Adrenal gland (tissue), 9 donors: ENCODE measurements at regions not wholly inside any gene's neighbourhood (a gene's known extent, or its start where the extent isn't known, plus 50 kb on each side); places are given as distances from the start of the nearest gene placed in this dataset.

ENCODE experiments used
- DNase-seq, 7 donors: peaks; one replicate each; pipeline ENCODE4 v3.0.0-alpha.2; 2019 to 2020
- H3K27ac ChIP-seq, 5 donors: fragments of 200-600 bp; sonication (generic) in 4 of 5; 1 replicate in 3 of 5; 2 replicates in 2 of 5; pipeline versions ENCODE4 v1.5.1 to v1.8.0; 2016 to 2020; ENCODE audit warnings: mild to moderate bottlenecking in 1 of 5
- H3K27me3 ChIP-seq: fragments of 200-600 bp; 2 replicates; pipeline ENCODE4 v1.8.0; 2021
- H3K36me3 ChIP-seq, 2 donors: fragments of 200-600 bp; replicated peaks in 1 of 2; 1 replicate in 1 of 2; 2 replicates in 1 of 2; pipeline versions ENCODE4 v1.5.1 to v1.8.0; 2018 to 2022
- H3K4me1 ChIP-seq, 2 donors: fragments of 200-600 bp; replicated peaks in 1 of 2; 1 replicate in 1 of 2; 2 replicates in 1 of 2; pipeline versions ENCODE4 v1.5.1 to v1.8.0; 2018 to 2021
- H3K4me3 ChIP-seq, 4 donors: fragments of 200-600 bp; sonication (generic) in 3 of 4; one replicate each; pipeline ENCODE4 v1.5.1; 2016 to 2018
- H3K9me3 ChIP-seq, 3 donors: fragments of 200-600 bp; sonication (generic) in 1 of 3; replicated peaks in 1 of 3; 1 replicate in 2 of 3; 2 replicates in 1 of 3; pipeline versions ENCODE4 v1.5.1 to v1.8.0; 2016 to 2021
- CTCF ChIP-seq, 6 experiments: fragments of 450-650 bp in 4 of 6; fragments of 200-600 bp in 2 of 6; sonication (generic) in 1 of 6; IDR thresholded peaks; 1 replicate in 5 of 6; 2 replicates in 1 of 6; pipeline versions ENCODE4 v1.5.1 to v1.8.0; 2016 to 2021; ENCODE audit warnings: antibody characterized with exemption in 6 of 6, mild to moderate bottlenecking in 2 of 6, moderate library complexity in 1 of 6
- POLR2A ChIP-seq, 2 donors: fragments of 450-650 bp; IDR thresholded peaks; one replicate each; pipeline ENCODE4 v1.6.1; 2017; ENCODE audit warnings: antibody characterized with exemption in 2 of 2, mild to moderate bottlenecking in 2 of 2, moderate library complexity in 1 of 2
- WGBS, 4 donors: extraction: QIAGEN DNeasy Blood & Tissue Kit in 2 of 4; methylation state at CpG; one replicate each; pipeline versions ENCODE4 v1.1.5 to v1.1.7; 2013 to 2017; 5-methylcytosine and 5-hydroxymethylcytosine counted together
- intact Hi-C, 2 donors: fragments of 100-400 bp; cut with DNase I; formaldehyde crosslinking; loops; one replicate each; pipeline versions ENCODE4 v1.14.1 to v1.15.0; 2022 to 2023
- donor health status: healthy with polysubstance abuse.
- donor health status: Bipolar disorder and iron deficiency.
- donor health status: DM: yes; HTN: yes; CAD: no.
- donor health status: DM: no; HTN: no; CAD: no.
- donor health status: DM: no; HTN: no; CAD: no.

- Histone ChIP-seq H3K27ac (no peak overlapping the region), H3K4me3 (no peak overlapping the region), H3K9me3 (no peaks in the 10 kb centered on the region), H3K4me1 (no peaks in the 10 kb centered on the region), H3K27me3 (no peaks in the 10 kb centered on the region), H3K36me3 (no peaks in the 10 kb centered on the region)
- TF ChIP-seq CTCF (IDR thresholded peaks at IDR 0.05) (no peak), POLR2A (IDR thresholded peaks at IDR 0.05) (no peak)
- peak in 1 of 7 donors; percentile 7 for DNase-seq
- intact Hi-C loops: loop anchor here in 1 of 2 donors (10.0 kb wide), 1 partner anchor 696 kb away; no protein-coding TSS in a partner anchor
- 75 to 82% (median 77%) methylated on average over 17 to 27 of the region's 27 CpGs for WGBS, 4 donors
These were observed 87.1 kb downstream of the ERMARD start for GRCh38 chr6:169838346-169839028.

- Histone ChIP-seq H3K36me3 (no peaks in the 10 kb centered on the region), H3K4me3 (no peak overlapping the region), H3K9me3 (no peaks in the 10 kb centered on the region), H3K4me1 (peaks cover 0 to under 1% of the 10 kb centered on the region in 2 donors), H3K27ac (no peak overlapping the region), H3K27me3 (no peaks in the 10 kb centered on the region)
- peak in 1 of 7 donors; percentile 6 for DNase-seq
- 80 to 85% (median 83%) methylated on average over 11 to 17 of the region's 17 CpGs for WGBS, 4 donors
- intact Hi-C loops: loop anchor here in 1 of 2 donors (10.0 kb wide), 1 partner anchor 697 kb away; no protein-coding TSS in a partner anchor
- no peak for TF ChIP-seq CTCF (IDR thresholded peaks at IDR 0.05)
- TF ChIP-seq POLR2A (IDR thresholded peaks at IDR 0.05): no peak
These were observed 86.3 kb downstream of the ERMARD start for GRCh38 chr6:169837529-169838250.

GRCh38 chr6:169833258-169833794 lies 81.9 kb downstream of the ERMARD start:
- Histone ChIP-seq H3K27ac (no peak overlapping the region), H3K27me3 (no peaks in the 10 kb centered on the region), H3K4me3 (no peak overlapping the region), H3K36me3 (no peaks in the 10 kb centered on the region), H3K9me3 (no peaks in the 10 kb centered on the region), H3K4me1 (peaks cover 4 to 7% of the 10 kb centered on the region in 2 donors)
- no peak for DNase-seq
- no peak for TF ChIP-seq POLR2A (IDR thresholded peaks at IDR 0.05)
- TF ChIP-seq CTCF (IDR thresholded peaks at IDR 0.05): no peak
- 81 to 90% (median 86%) methylated on average over 7 of the region's 7 CpGs for WGBS, 4 donors
- intact Hi-C loops: loop anchor here in 1 of 2 donors (10.0 kb wide), 1 partner anchor 701 kb away; no protein-coding TSS in a partner anchor

GRCh38 chr6:169832247-169832948 lies 81.0 kb downstream of the ERMARD start:
- H3K27ac ChIP-seq: no peak overlapping the region
- 31 to 40% (median 34%) methylated on average over 4 of the region's 4 CpGs for WGBS, 4 donors
- no peaks in the 10 kb centered on the region for H3K9me3 ChIP-seq
- intact Hi-C loops: loop anchor here in 1 of 2 donors (10.0 kb wide), 1 partner anchor 702 kb away; no protein-coding TSS in a partner anchor
- TF ChIP-seq CTCF (IDR thresholded peaks at IDR 0.05) (no peak), POLR2A (IDR thresholded peaks at IDR 0.05) (no peak)
- H3K4me3 ChIP-seq: no peak overlapping the region
- peak in 4 of 7 donors; percentile 16 to 49 (median 37) for DNase-seq
- H3K36me3 ChIP-seq: no peaks in the 10 kb centered on the region
- peaks cover 4 to 7% of the 10 kb centered on the region in 2 donors for H3K4me1 ChIP-seq
- no peaks in the 10 kb centered on the region for H3K27me3 ChIP-seq
